ENCODE measurements at regions not wholly inside any gene's neighbourhood (a gene's known extent, or its start where the extent isn't known, plus 50 kb on each side); places are given as distances from the start of the nearest gene placed in this dataset.

GRCh38 chr1:90107990-90108389, 113.1 kb downstream of the ZNF326 start (continued):
- TF ChIP-seq ZNF425 (CRISPR knock-in tag; conservative IDR thresholded peaks at IDR 0.05): no peak
- TF ChIP-seq IRF1 (CRISPR knock-in tag; IDR thresholded peaks at IDR 0.05): no peak
- TF ChIP-seq SMAD3 (CRISPR knock-in tag; IDR thresholded peaks at IDR 0.05; ENCODE audit: borderline replicate concordance): no peak
- no peak for TF ChIP-seq ZNF416 (CRISPR knock-in tag; IDR thresholded peaks at IDR 0.05)
- no peak for TF ChIP-seq GTF2I (CRISPR knock-in tag; conservative IDR thresholded peaks at IDR 0.05)
- TF ChIP-seq ZNF219 (CRISPR knock-in tag; IDR thresholded peaks at IDR 0.05; ENCODE audit: borderline replicate concordance): no peak
- TF ChIP-seq ELF4 (CRISPR knock-in tag; IDR thresholded peaks at IDR 0.05; ENCODE audit: low read depth): no peak
- no peak for TF ChIP-seq RORB (CRISPR knock-in tag; IDR thresholded peaks at IDR 0.05)
- no peak for TF ChIP-seq HMGA2 (CRISPR knock-in tag; IDR thresholded peaks at IDR 0.05)

- no peak overlapping the region for H3K4me3 Mint-ChIP-seq
- POLR2A ChIA-PET: interaction anchor here (0.6 kb wide), 1 partner anchor 808 kb away, joined by 4 read pairs; no protein-coding TSS in a partner anchor
- H3K4me1 Mint-ChIP-seq: peaks cover 3% of the 10 kb centered on the region; the same call in 1 of the 2 replicates
- no peaks in the 10 kb centered on the region for H3K27me3 Mint-ChIP-seq (ENCODE audit: low read depth)
- ATAC-seq: no peak
- CTCF ChIA-PET: no interaction called here
- H3K27ac Mint-ChIP-seq: no peak overlapping the region
- no peak for DNase-seq (ENCODE audit: low spot score)
- no peaks in the 10 kb centered on the region for H3K36me3 Mint-ChIP-seq
- no peaks in the 10 kb centered on the region for H3K9me3 Mint-ChIP-seq
- TF ChIP-seq CREM (CRISPR knock-in tag; IDR thresholded peaks at IDR 0.05): no peak
- TF ChIP-seq PRDM15 (CRISPR knock-in tag; IDR thresholded peaks at IDR 0.05): no peak
- no peak for TF ChIP-seq ATF6 (CRISPR knock-in tag; IDR thresholded peaks at IDR 0.05)
- no peak for TF ChIP-seq NR3C1 (CRISPR knock-in tag; conservative IDR thresholded peaks at IDR 0.05; ENCODE audit: low read depth)
- TF ChIP-seq ERG (CRISPR knock-in tag; IDR thresholded peaks at IDR 0.05): no peak
- no peak for TF ChIP-seq NFYB (CRISPR knock-in tag; conservative IDR thresholded peaks at IDR 0.05; ENCODE audit: low read depth)
- TF ChIP-seq NFATC4 (CRISPR knock-in tag; IDR thresholded peaks at IDR 0.05): no peak
- TF ChIP-seq FOXP1 (CRISPR knock-in tag; IDR thresholded peaks at IDR 0.05; ENCODE audit: borderline replicate concordance): no peak
- no peak for TF ChIP-seq E2F1 (CRISPR knock-in tag; IDR thresholded peaks at IDR 0.05)
- no peak for TF ChIP-seq ARID4B (CRISPR knock-in tag; IDR thresholded peaks at IDR 0.05; ENCODE audit: borderline replicate concordance)
- TF ChIP-seq GRHL2 (CRISPR knock-in tag; IDR thresholded peaks at IDR 0.05; ENCODE audit: insufficient replicate concordance, severe bottlenecking): no peak
- TF ChIP-seq KAT7 (CRISPR knock-in tag; IDR thresholded peaks at IDR 0.05; ENCODE audit: borderline replicate concordance): no peak
- no peak for TF ChIP-seq SOX15 (CRISPR knock-in tag; IDR thresholded peaks at IDR 0.05)
These were observed 111.4 kb downstream of the ZNF326 start for GRCh38 chr1:90106311-90106710.

Data from WTC11 (cell line).